ENCODE measurements at regions not wholly inside any gene's neighbourhood (a gene's known extent, or its start where the extent isn't known, plus 50 kb on each side); places are given as distances from the start of the nearest gene placed in this dataset.

- no peak for TF ChIP-seq CEBPB (IDR thresholded peaks at IDR 0.05)
- TF ChIP-seq, protein P1, sequence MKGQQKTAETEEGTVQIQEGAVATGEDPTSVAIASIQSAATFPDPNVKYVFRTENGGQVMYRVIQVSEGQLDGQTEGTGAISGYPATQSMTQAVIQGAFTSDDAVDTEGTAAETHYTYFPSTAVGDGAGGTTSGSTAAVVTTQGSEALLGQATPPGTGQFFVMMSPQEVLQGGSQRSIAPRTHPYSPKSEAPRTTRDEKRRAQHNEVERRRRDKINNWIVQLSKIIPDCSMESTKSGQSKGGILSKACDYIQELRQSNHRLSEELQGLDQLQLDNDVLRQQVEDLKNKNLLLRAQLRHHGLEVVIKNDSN (IDR thresholded peaks at IDR 0.05): no peak
- no peak for TF ChIP-seq FOXM1 (IDR thresholded peaks at IDR 0.05; ENCODE audit: borderline replicate concordance, low read depth)
- TF ChIP-seq TAF1 (IDR thresholded peaks at IDR 0.05; ENCODE audit: low read depth): no peak
Observed at GRCh38 chr3:164640591-164640990, 437.7 kb downstream of the SI start.

DNA sequence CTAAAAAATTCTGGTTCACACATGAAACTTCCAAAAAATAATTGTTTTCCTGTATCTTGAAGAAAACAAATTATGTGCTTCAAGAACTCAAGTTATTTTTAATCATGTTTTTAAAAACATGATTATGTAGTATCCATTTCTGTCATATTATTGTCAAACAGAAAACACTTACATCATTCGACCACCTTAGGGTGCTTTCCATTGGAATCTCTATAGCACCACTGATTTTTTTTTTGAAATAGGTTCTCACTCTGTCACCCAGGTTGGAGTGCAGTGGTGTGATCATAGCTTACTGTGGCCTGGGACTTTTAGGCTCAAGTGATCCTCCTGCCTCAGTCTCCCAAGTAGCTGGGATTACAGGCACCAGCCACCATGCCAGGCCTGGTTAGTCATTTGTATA is 457.3 kb downstream of the SI start:
- TF ChIP-seq TCF12 (IDR thresholded peaks at IDR 0.05; ENCODE audit: low read depth): no peak
- TF ChIP-seq RAD21 (IDR thresholded peaks at IDR 0.05; ENCODE audit: low read depth): no peak
- no peak for TF ChIP-seq TEAD4 (IDR thresholded peaks at IDR 0.05)
- no peak for TF ChIP-seq YY1 (IDR thresholded peaks at IDR 0.05; ENCODE audit: low read depth)
- no peak for TF ChIP-seq CEBPB (IDR thresholded peaks at IDR 0.05)
- no peak for TF ChIP-seq ZBTB7A (IDR thresholded peaks at IDR 0.05; ENCODE audit: low read depth)
- no peak for TF ChIP-seq EP300 (IDR thresholded peaks at IDR 0.05; ENCODE audit: borderline replicate concordance)
- no peak for TF ChIP-seq CREB1 (IDR thresholded peaks at IDR 0.05; ENCODE audit: low read depth)
- TF ChIP-seq, protein P1 (IDR thresholded peaks at IDR 0.05): no peak
- TF ChIP-seq, protein P2, sequence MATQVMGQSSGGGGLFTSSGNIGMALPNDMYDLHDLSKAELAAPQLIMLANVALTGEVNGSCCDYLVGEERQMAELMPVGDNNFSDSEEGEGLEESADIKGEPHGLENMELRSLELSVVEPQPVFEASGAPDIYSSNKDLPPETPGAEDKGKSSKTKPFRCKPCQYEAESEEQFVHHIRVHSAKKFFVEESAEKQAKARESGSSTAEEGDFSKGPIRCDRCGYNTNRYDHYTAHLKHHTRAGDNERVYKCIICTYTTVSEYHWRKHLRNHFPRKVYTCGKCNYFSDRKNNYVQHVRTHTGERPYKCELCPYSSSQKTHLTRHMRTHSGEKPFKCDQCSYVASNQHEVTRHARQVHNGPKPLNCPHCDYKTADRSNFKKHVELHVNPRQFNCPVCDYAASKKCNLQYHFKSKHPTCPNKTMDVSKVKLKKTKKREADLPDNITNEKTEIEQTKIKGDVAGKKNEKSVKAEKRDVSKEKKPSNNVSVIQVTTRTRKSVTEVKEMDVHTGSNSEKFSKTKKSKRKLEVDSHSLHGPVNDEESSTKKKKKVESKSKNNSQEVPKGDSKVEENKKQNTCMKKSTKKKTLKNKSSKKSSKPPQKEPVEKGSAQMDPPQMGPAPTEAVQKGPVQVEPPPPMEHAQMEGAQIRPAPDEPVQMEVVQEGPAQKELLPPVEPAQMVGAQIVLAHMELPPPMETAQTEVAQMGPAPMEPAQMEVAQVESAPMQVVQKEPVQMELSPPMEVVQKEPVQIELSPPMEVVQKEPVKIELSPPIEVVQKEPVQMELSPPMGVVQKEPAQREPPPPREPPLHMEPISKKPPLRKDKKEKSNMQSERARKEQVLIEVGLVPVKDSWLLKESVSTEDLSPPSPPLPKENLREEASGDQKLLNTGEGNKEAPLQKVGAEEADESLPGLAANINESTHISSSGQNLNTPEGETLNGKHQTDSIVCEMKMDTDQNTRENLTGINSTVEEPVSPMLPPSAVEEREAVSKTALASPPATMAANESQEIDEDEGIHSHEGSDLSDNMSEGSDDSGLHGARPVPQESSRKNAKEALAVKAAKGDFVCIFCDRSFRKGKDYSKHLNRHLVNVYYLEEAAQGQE (IDR thresholded peaks at IDR 0.05; ENCODE audit: low read depth): no peak
- TF ChIP-seq TAF1 (IDR thresholded peaks at IDR 0.05; ENCODE audit: low read depth): no peak
- TF ChIP-seq FOXM1 (IDR thresholded peaks at IDR 0.05; ENCODE audit: borderline replicate concordance, low read depth): no peak
- no peak for TF ChIP-seq NFIC (IDR thresholded peaks at IDR 0.05)
- no peak for TF ChIP-seq EGR1 (IDR thresholded peaks at IDR 0.05)
- TF ChIP-seq, protein P3, sequence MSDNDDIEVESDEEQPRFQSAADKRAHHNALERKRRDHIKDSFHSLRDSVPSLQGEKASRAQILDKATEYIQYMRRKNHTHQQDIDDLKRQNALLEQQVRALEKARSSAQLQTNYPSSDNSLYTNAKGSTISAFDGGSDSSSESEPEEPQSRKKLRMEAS (IDR thresholded peaks at IDR 0.05): no peak

DNA sequence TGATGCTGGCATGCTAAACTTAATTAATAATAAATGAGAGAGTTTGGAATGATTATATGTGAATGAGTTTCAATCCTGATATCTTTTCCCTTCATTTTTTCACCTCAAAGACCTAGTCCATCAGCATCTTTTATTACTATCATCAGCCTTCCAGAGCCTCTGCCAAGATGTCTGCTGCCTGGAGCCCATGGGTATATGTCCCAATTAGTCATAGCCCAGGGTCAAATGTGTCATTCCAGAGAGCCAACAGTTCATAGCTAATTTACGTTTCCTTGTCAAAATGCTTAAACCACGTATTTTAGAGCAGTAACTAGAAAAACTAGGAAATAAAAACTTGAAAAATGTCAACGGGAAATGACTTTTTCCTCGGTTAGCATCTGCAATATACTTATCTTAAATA is 457.9 kb downstream of the SI start:
- no peak for TF ChIP-seq TCF12 (IDR thresholded peaks at IDR 0.05; ENCODE audit: low read depth)
- no peak for TF ChIP-seq FOXM1 (IDR thresholded peaks at IDR 0.05; ENCODE audit: borderline replicate concordance, low read depth)
- TF ChIP-seq, protein P3 (IDR thresholded peaks at IDR 0.05): no peak
- no peak for TF ChIP-seq NFIC (IDR thresholded peaks at IDR 0.05)
- TF ChIP-seq EP300 (IDR thresholded peaks at IDR 0.05; ENCODE audit: borderline replicate concordance): no peak
- TF ChIP-seq, protein P2 (IDR thresholded peaks at IDR 0.05; ENCODE audit: low read depth): no peak
- TF ChIP-seq RAD21 (IDR thresholded peaks at IDR 0.05; ENCODE audit: low read depth): no peak
- TF ChIP-seq ZBTB7A (IDR thresholded peaks at IDR 0.05; ENCODE audit: low read depth): no peak
- TF ChIP-seq CEBPB (IDR thresholded peaks at IDR 0.05): no peak
- TF ChIP-seq EGR1 (IDR thresholded peaks at IDR 0.05): no peak
- TF ChIP-seq TAF1 (IDR thresholded peaks at IDR 0.05; ENCODE audit: low read depth): no peak
- no peak for TF ChIP-seq YY1 (IDR thresholded peaks at IDR 0.05; ENCODE audit: low read depth)
- TF ChIP-seq, protein P1 (IDR thresholded peaks at IDR 0.05): no peak
- no peak for TF ChIP-seq TEAD4 (IDR thresholded peaks at IDR 0.05)
- no peak for TF ChIP-seq CREB1 (IDR thresholded peaks at IDR 0.05; ENCODE audit: low read depth)

DNA sequence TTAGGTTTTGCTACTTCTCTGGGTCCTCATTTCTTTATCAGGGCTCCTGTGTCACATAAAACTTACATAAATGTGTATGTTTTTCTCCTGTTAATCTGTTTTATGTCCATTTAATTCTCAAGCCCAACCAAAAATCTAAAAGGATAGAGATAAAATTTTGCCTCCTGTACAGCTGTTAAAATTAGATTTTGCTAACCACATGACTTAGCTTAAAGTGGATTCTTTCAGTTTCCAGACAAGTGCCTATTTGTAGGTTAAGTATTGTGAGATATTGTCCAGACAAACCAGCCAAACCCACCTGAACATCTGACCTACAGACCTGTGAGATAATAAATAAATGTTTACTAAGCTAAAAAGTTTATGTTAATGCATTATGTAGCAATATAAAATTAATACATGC is 465.5 kb downstream of the SI start:
- TF ChIP-seq ZBTB7A (IDR thresholded peaks at IDR 0.05; ENCODE audit: low read depth): no peak
- TF ChIP-seq TEAD4 (IDR thresholded peaks at IDR 0.05): no peak
- TF ChIP-seq EGR1 (IDR thresholded peaks at IDR 0.05): no peak
- no peak for TF ChIP-seq EP300 (IDR thresholded peaks at IDR 0.05; ENCODE audit: borderline replicate concordance)
- no peak for TF ChIP-seq CREB1 (IDR thresholded peaks at IDR 0.05; ENCODE audit: low read depth)
- TF ChIP-seq, protein P1 (IDR thresholded peaks at IDR 0.05): no peak
- TF ChIP-seq NFIC (IDR thresholded peaks at IDR 0.05): no peak
- TF ChIP-seq CEBPB (IDR thresholded peaks at IDR 0.05): no peak
- no peak for TF ChIP-seq FOXM1 (IDR thresholded peaks at IDR 0.05; ENCODE audit: borderline replicate concordance, low read depth)
- TF ChIP-seq TAF1 (IDR thresholded peaks at IDR 0.05; ENCODE audit: low read depth): no peak
- TF ChIP-seq, protein P2 (IDR thresholded peaks at IDR 0.05; ENCODE audit: low read depth): no peak
- TF ChIP-seq RAD21 (IDR thresholded peaks at IDR 0.05; ENCODE audit: low read depth): no peak
- TF ChIP-seq, protein P3 (IDR thresholded peaks at IDR 0.05): no peak
- no peak for TF ChIP-seq TCF12 (IDR thresholded peaks at IDR 0.05; ENCODE audit: low read depth)
- no peak for TF ChIP-seq YY1 (IDR thresholded peaks at IDR 0.05; ENCODE audit: low read depth)
